ENCODE measurements at regions not wholly inside any gene's neighbourhood (a gene's known extent, or its start where the extent isn't known, plus 50 kb on each side); places are given as distances from the start of the nearest gene placed in this dataset.

DNA sequence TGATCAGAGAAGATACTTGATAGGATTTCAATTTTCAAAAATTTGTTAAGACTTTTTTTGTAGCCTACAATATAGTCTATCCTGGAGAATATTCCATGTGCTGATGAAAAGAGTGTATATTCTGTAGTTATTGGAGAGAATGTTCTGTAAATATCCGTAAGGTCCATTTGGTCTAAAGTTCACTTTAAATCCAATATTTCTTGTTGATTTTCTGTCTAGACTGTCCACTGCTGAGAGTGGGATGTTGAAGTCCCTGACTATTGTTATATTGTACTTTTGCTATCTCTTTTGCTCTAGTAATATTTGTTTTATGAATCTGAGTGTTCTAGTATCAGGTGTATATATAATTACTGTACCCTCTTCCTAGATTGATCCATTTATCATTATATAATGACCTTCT is 406.2 kb upstream of the CNTN4 start:
- Histone ChIP-seq H3K27ac (ENCODE audit: low read depth, low read length) (no peak overlapping the region), H3K27me3 (ENCODE audit: insufficient read depth, low read length) (no peaks in the 10 kb centered on the region), H3K4me3 (ENCODE audit: low read length) (no peak overlapping the region), H3K9ac (ENCODE audit: low read depth, low read length) (no peak overlapping the region), H3K36me3 (ENCODE audit: insufficient read depth, low read length) (no peaks in the 10 kb centered on the region), H3K4me1 (ENCODE audit: insufficient read depth, low read length) (no peaks in the 10 kb centered on the region), H3K9me3 (ENCODE audit: insufficient read depth, low read depth, low read length) (no peaks in the 10 kb centered on the region; the same call in 1 of the 2 replicates)
- WGBS: 100% methylated on average over 1 of the region's 1 CpG

DNA sequence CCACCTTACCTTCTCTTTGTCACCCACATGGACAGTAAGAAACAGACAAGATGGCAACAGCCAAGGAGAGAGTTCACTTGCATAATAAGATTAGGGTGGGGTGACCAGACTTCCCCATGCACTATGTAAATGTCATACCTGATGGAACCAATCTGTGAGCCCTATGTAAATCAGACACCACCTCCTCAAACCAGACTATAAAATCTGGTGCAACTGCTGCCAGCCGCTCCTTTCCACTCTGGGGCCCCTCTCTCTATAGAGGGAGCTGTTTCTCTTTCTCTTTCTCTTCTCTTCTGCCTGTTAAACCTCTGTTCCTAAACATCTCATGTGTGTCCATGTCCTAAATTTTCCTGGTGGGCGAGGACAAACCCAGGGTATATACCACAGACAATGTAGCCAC is 405.5 kb upstream of the CNTN4 start:
- no peaks in the 10 kb centered on the region for H3K4me1 ChIP-seq (ENCODE audit: insufficient read depth, low read length)
- H3K27me3 ChIP-seq (ENCODE audit: insufficient read depth, low read length): no peaks in the 10 kb centered on the region
- no peak overlapping the region for H3K9ac ChIP-seq (ENCODE audit: low read depth, low read length)
- H3K4me3 ChIP-seq (ENCODE audit: low read length): no peak overlapping the region
- WGBS: 64% methylated on average over 2 of the region's 2 CpGs
- H3K36me3 ChIP-seq (ENCODE audit: insufficient read depth, low read length): no peaks in the 10 kb centered on the region
- H3K9me3 ChIP-seq (ENCODE audit: insufficient read depth, low read depth, low read length): no peaks in the 10 kb centered on the region; the same call in 1 of the 2 replicates
- no peak overlapping the region for H3K27ac ChIP-seq (ENCODE audit: low read depth, low read length)

DNA sequence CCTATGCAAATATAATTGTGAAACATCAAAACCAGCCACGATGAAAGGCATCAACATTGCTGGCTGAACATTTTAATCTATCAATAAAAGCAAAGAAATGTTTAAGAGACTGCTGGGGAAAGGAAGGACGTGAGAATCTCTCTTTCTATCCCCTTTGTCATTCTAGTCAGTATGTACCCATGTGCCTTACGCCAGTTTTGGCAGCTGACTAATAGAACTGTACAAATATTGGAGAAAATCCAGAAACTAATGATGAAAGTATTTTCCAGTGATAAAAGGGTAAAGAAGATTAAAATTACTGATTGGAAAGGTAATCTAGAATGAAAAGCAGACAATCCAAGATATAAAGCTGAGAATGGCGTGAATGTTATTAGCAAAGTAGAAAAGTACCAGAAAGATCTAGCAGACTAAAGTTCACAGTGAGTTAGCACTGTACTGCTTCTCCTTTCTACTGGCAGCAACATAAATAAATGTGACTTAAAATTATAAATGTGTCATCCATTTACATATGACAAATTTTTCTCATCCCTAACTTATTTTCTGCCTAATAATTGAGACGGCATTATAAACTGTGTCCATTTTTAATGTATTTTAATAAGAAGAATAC is 401.9 kb upstream of the CNTN4 start:
- H3K36me3 ChIP-seq (ENCODE audit: insufficient read depth, low read length): no peaks in the 10 kb centered on the region
- H3K27ac ChIP-seq (ENCODE audit: low read depth, low read length): no peak overlapping the region
- WGBS: 93% methylated on average over 2 of the region's 5 CpGs
- no peak overlapping the region for H3K9ac ChIP-seq (ENCODE audit: low read depth, low read length)
- no peaks in the 10 kb centered on the region; the same call in 1 of the 2 replicates for H3K9me3 ChIP-seq (ENCODE audit: insufficient read depth, low read depth, low read length)
- no peaks in the 10 kb centered on the region for H3K27me3 ChIP-seq (ENCODE audit: insufficient read depth, low read length)
- no peak overlapping the region for H3K4me3 ChIP-seq (ENCODE audit: low read length)
- no peaks in the 10 kb centered on the region for H3K4me1 ChIP-seq (ENCODE audit: insufficient read depth, low read length)

DNA sequence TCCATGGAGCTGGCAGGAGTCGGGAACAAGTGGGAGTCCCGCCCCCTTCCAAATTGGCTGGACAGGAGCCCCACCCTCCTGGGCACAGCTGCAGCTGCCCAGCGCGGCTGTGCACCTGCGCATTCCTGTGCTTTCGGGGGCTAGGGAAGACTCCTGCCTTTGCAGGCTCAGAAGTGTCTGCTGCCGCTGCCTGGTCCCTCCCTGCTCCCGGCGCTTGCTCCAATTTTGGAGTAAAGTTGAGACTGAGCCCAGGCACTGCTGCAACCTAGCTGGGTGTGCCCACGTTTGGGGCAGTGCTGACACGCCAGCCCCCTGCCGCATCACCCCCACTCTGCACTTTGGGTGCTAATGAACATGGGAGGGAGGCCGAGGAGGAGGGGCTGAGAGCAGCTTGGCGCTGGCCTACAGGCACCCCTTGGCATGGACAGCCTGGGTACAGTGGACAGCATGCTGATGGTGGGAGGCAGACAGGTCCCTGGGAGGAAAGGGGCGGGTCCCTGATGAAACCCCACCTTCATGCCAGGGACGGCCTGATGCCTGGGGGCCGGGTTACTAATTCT is 399.2 kb upstream of the CNTN4 start:
- H3K4me1 ChIP-seq (ENCODE audit: insufficient read depth, low read length): no peaks in the 10 kb centered on the region
- no peaks in the 10 kb centered on the region for H3K27me3 ChIP-seq (ENCODE audit: insufficient read depth, low read length)
- H3K9ac ChIP-seq (ENCODE audit: low read depth, low read length): no peak overlapping the region
- no peak overlapping the region for H3K4me3 ChIP-seq (ENCODE audit: low read length)
- 91% methylated on average over 17 of the region's 17 CpGs for WGBS
- no peaks in the 10 kb centered on the region for H3K36me3 ChIP-seq (ENCODE audit: insufficient read depth, low read length)
- no peaks in the 10 kb centered on the region for H3K9me3 ChIP-seq (ENCODE audit: insufficient read depth, low read depth, low read length)
- H3K27ac ChIP-seq (ENCODE audit: low read depth, low read length): no peak overlapping the region

DNA sequence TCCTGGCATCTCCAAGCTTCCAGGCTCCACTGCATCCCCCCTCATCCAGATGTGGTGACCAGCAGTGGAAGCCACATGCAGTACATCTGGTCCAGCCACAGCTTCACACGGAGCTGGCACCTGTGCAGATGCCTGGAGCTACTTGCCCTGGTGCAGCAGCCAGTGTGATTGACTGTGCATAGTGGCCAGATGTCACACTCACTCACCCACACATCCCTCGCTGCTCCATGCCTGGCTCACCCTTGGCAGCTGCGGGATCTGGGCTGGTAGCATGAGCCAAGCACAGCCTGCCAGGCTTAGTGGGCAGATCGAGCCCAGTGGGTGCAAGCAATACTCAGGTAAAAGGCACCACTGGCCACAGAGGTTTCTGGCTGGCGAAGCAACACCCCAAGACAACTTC is 398.0 kb upstream of the CNTN4 start:
- no peaks in the 10 kb centered on the region for H3K27me3 ChIP-seq (ENCODE audit: insufficient read depth, low read length)
- WGBS: 86% methylated on average over 5 of the region's 5 CpGs

DNA sequence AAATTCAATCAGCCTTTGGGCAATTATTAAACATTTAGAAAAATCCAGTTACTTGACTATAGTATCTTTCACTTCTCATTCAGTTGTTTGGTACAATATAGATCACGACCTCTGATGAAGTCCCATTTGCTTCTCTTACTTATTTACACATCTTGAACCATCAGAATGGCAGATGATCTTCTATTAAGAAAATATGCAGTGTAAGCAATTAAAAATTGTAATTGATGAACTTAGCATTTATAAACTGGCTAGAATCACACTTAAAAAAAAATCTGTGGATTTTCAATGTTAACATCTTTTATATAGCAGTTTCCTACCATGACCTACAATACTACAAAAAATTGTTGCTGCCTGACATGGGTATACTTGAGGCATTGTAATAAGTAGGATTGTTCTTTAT is 395.5 kb upstream of the CNTN4 start:
- no peak overlapping the region for H3K4me3 ChIP-seq (ENCODE audit: low read length)
- WGBS: 0% methylated on average over 1 of the region's 1 CpG
- no peaks in the 10 kb centered on the region for H3K4me1 ChIP-seq (ENCODE audit: insufficient read depth, low read length)
- H3K36me3 ChIP-seq (ENCODE audit: insufficient read depth, low read length): no peaks in the 10 kb centered on the region
- H3K27ac ChIP-seq (ENCODE audit: low read depth, low read length): no peak overlapping the region
- H3K27me3 ChIP-seq (ENCODE audit: insufficient read depth, low read length): no peaks in the 10 kb centered on the region
- H3K9ac ChIP-seq (ENCODE audit: low read depth, low read length): no peak overlapping the region
- peaks cover 16% of the 10 kb centered on the region for H3K9me3 ChIP-seq (ENCODE audit: insufficient read depth, low read depth, low read length)

More for the DNA sequence above, 398.0 kb upstream of the CNTN4 start:
- no peak overlapping the region for H3K4me3 ChIP-seq (ENCODE audit: low read length)
- peaks cover 8% of the 10 kb centered on the region; the same call in 1 of the 2 replicates for H3K9me3 ChIP-seq (ENCODE audit: insufficient read depth, low read depth, low read length)
- no peak overlapping the region for H3K9ac ChIP-seq (ENCODE audit: low read depth, low read length)
- H3K4me1 ChIP-seq (ENCODE audit: insufficient read depth, low read length): no peaks in the 10 kb centered on the region
- no peaks in the 10 kb centered on the region for H3K36me3 ChIP-seq (ENCODE audit: insufficient read depth, low read length)
- H3K27ac ChIP-seq (ENCODE audit: low read depth, low read length): no peak overlapping the region

DNA sequence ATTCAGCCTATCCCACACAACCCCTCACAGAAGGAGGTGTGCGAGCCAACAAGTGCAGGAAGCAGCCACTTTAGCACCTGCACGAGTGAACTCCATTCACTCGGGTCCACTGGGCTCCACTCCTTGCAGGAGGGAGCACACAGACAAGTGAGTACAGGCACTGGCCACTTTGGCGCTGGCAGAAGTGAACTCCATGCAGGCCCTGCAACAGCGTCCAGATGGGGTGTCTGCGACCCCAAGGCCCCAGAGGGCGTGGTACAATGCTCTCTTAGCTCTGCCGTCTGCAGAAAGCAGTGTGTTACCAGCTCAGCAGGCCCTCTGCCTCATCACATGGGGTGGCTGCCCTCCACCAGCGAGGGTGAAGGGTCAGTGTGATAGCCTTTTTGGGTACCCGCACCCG is 388.0 kb upstream of the CNTN4 start:
- H3K9me3 ChIP-seq (ENCODE audit: insufficient read depth, low read depth, low read length): peaks cover 18% of the 10 kb centered on the region
- H3K4me1 ChIP-seq (ENCODE audit: insufficient read depth, low read length): no peaks in the 10 kb centered on the region
- H3K27ac ChIP-seq (ENCODE audit: low read depth, low read length): no peak overlapping the region
- no peaks in the 10 kb centered on the region for H3K36me3 ChIP-seq (ENCODE audit: insufficient read depth, low read length)
- no peaks in the 10 kb centered on the region for H3K27me3 ChIP-seq (ENCODE audit: insufficient read depth, low read length)
- no peak overlapping the region for H3K4me3 ChIP-seq (ENCODE audit: low read length)
- no peak overlapping the region for H3K9ac ChIP-seq (ENCODE audit: low read depth, low read length)
- WGBS: 88% methylated on average over 11 of the region's 11 CpGs

DNA sequence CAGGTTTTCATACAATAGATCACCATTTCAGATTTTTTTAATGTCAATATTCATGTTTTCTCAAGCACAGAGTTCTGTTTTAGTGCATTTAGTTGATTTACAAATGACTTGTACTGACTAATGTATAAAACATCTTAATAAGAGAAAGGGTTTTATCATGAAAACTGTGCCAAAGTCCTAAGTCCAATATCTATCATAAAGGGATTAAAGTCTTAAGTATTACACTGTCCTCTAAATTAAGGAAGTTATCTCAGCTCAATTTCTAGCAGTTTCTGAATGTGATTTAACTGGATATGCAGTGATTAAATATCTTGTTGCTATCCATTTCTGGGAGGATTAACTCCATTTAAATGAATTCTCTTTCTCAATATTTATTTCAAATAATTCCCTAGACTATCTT is 381.1 kb upstream of the CNTN4 start:
- Histone ChIP-seq H3K9me3 (ENCODE audit: insufficient read depth, low read depth, low read length) (peaks cover 5% of the 10 kb centered on the region; the same call in 1 of the 2 replicates), H3K9ac (ENCODE audit: low read depth, low read length) (no peak overlapping the region), H3K27me3 (ENCODE audit: insufficient read depth, low read length) (no peaks in the 10 kb centered on the region), H3K4me3 (ENCODE audit: low read length) (no peak overlapping the region), H3K36me3 (ENCODE audit: insufficient read depth, low read length) (no peaks in the 10 kb centered on the region), H3K4me1 (ENCODE audit: insufficient read depth, low read length) (no peaks in the 10 kb centered on the region), H3K27ac (ENCODE audit: low read depth, low read length) (no peak overlapping the region)

DNA sequence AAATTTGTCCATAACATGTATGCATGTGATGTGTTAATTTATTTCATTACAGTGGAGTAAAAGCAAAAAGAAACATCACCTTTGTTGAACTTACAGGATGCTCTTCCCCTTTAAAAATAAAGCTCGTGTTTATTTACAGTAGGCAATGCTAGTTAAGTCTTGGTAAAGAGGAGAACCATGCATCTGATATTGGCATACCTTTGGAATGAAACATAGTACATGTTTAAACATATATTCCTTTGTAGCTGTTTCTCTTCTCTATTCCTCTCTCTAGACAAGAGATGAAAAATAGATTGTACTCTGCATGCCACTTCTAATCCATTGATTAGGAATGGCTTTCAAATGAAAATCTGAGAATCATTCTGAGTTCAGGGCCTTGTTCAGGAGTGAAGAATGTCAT is 374.9 kb upstream of the CNTN4 start:
- WGBS: no CpG with 5 or more reads among the region's 1 CpG
- H3K9ac ChIP-seq (ENCODE audit: low read depth, low read length): no peak overlapping the region
- H3K4me1 ChIP-seq (ENCODE audit: insufficient read depth, low read length): no peaks in the 10 kb centered on the region
- H3K27me3 ChIP-seq (ENCODE audit: insufficient read depth, low read length): no peaks in the 10 kb centered on the region
- peaks cover 16% of the 10 kb centered on the region for H3K9me3 ChIP-seq (ENCODE audit: insufficient read depth, low read depth, low read length)
- H3K27ac ChIP-seq (ENCODE audit: low read depth, low read length): no peak overlapping the region
- no peak overlapping the region for H3K4me3 ChIP-seq (ENCODE audit: low read length)
- H3K36me3 ChIP-seq (ENCODE audit: insufficient read depth, low read length): no peaks in the 10 kb centered on the region

DNA sequence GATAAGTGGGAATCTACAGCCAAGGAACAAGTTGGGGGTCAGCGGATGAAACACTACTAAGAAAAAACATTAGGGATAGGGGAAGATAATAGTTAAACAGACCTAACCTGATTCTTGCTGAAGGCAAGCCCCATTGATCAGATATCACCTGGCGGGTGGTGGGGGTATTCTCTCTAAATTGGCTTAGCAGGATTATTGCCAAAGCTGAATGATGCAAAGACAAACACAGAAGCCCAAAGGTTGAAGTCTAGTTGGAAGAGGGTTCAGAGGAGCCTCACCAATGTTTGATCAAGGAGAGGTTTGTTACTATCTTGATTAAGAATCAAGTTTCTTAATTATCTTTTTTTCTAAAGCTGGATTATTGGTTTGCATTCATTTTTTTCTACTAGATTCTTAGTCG is 371.9 kb upstream of the CNTN4 start:
- H3K4me1 ChIP-seq (ENCODE audit: insufficient read depth, low read length): no peaks in the 10 kb centered on the region
- no peaks in the 10 kb centered on the region for H3K36me3 ChIP-seq (ENCODE audit: insufficient read depth, low read length)
- no peak overlapping the region for H3K4me3 ChIP-seq (ENCODE audit: low read length)
- H3K27ac ChIP-seq (ENCODE audit: low read depth, low read length): no peak overlapping the region
- H3K9me3 ChIP-seq (ENCODE audit: insufficient read depth, low read depth, low read length): peaks cover 21% of the 10 kb centered on the region
- no peak overlapping the region for H3K9ac ChIP-seq (ENCODE audit: low read depth, low read length)
- WGBS: 88% methylated on average over 3 of the region's 3 CpGs
- H3K27me3 ChIP-seq (ENCODE audit: insufficient read depth, low read length): no peaks in the 10 kb centered on the region

DNA sequence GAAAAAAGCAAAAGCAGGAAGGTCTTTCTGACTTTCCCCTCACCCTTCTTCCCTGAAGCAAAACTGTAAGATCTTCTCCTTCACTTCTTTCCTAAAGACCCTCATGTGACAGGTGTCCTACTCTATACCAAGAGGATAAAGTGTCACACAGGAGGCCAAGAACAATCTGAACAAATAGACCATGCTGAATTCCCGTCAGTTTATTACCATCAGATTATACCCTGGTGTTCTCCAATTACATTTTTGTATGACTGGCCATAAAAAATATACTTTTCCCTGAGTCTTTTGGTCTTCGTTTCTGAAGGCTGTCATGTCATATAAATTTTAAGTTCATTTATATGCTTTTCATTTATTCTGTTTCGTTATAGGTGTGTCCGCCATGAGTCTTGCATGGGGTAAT is 371.4 kb upstream of the CNTN4 start:
- 91% methylated on average over 2 of the region's 4 CpGs for WGBS
- peaks cover 21% of the 10 kb centered on the region for H3K9me3 ChIP-seq (ENCODE audit: insufficient read depth, low read depth, low read length)

DNA sequence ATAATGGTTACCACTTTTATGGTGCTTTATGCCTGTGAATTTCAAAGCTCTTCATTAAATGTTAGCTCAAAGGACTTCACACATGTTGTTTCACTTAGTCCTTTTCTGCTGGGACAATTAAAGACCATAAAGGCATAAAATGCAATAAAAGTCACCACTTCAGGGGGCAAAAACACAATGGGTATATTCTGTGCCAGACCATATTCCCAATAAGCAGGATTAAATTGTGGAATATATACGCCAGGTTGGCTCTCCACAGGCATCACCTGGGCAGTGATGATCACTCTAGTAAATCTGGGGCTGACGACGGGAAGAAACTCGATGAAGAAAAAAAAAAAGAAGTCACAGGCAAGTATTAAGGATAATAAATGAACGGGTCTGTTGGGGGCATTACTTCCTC is 370.2 kb upstream of the CNTN4 start:
- Histone ChIP-seq H3K4me3 (ENCODE audit: low read length) (no peak overlapping the region), H3K9ac (ENCODE audit: low read depth, low read length) (no peak overlapping the region), H3K27me3 (ENCODE audit: insufficient read depth, low read length) (no peaks in the 10 kb centered on the region), H3K4me1 (ENCODE audit: insufficient read depth, low read length) (no peaks in the 10 kb centered on the region), H3K36me3 (ENCODE audit: insufficient read depth, low read length) (no peaks in the 10 kb centered on the region), H3K9me3 (ENCODE audit: insufficient read depth, low read depth, low read length) (peaks cover 21% of the 10 kb centered on the region), H3K27ac (ENCODE audit: low read depth, low read length) (no peak overlapping the region)
- 89% methylated on average over 4 of the region's 5 CpGs for WGBS

More for the DNA sequence above, 371.4 kb upstream of the CNTN4 start:
- H3K27ac ChIP-seq (ENCODE audit: low read depth, low read length): no peak overlapping the region
- no peak overlapping the region for H3K9ac ChIP-seq (ENCODE audit: low read depth, low read length)
- no peaks in the 10 kb centered on the region for H3K27me3 ChIP-seq (ENCODE audit: insufficient read depth, low read length)
- H3K36me3 ChIP-seq (ENCODE audit: insufficient read depth, low read length): no peaks in the 10 kb centered on the region
- H3K4me3 ChIP-seq (ENCODE audit: low read length): no peak overlapping the region
- H3K4me1 ChIP-seq (ENCODE audit: insufficient read depth, low read length): no peaks in the 10 kb centered on the region

Measured in HUES64 (cell line).